HG02571 (cell line): ENCODE measurements at regions not wholly inside any gene's neighbourhood (a gene's known extent, or its start where the extent isn't known, plus 50 kb on each side); places are given as distances from the start of the nearest gene placed in this dataset.

Experiments used
- ATAC-seq: cut with Tn5 transposase; IDR thresholded peaks from one replicate; pipeline ENCODE4 v1.9.1; 2021; ENCODE audit warnings: mild to moderate bottlenecking, moderate library complexity; ENCODE audit not compliant: unreplicated experiment

DNA sequence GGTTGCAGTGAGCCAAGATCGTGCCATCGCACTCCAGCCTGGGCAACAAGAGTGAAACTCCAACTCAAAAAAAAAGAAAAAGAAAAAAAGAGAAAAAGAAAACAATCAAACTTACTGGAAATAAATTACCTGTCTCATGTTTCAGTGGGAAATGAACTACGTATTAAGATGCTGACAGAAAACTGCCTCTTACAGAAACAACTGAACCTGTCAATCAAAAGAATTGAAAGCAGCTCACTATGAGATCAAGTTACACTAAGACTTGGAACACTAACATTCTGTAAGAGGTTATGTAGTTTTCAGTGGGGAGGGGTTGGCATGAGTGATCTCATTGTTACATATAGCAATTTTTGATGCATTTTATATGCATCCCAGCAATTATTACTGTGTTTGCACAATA lies 64.4 kb upstream of the SPATA31E1 start:
- ATAC-seq: no peak

DNA sequence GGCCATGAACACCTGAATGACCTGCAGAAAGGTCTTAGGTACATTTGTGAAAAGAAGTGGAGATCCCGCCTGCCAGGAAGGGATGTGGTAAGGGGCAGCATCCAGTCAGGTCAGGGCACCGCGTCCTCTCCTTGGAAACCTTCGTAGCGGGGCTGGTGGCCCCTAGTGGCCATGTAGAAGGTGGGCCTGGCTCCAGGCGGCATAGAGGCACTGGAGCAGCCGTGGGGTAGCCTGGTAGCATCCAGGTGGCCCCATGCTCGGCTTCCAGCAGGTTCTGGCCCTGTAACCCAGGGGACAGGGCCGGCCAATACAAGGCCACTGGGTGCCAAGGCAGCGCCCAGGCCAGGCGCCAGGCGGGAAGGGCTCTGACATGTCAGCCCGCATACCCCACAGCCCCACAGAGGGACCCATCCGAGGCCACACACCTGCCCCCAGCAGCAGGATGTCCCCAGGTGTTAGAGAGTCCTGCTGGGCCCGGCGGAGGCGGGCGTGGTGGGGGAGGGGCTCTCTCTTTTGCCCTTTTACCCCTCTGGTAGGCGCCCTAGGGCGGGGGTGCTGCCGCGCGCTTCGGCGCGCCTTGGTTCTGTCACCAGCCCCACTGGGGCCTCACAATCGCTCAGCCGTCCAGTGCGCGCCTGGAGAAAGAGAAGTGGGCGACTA lies 58.3 kb upstream of the SPATA31E1 start:
- no peak for ATAC-seq

GRCh38 chr9:87824886-87825285 lies 57.8 kb upstream of the SPATA31E1 start:
- no peak for ATAC-seq

- ATAC-seq: no peak
Observed at GRCh38 chr9:87826331-87826730, 56.3 kb upstream of the SPATA31E1 start.

DNA sequence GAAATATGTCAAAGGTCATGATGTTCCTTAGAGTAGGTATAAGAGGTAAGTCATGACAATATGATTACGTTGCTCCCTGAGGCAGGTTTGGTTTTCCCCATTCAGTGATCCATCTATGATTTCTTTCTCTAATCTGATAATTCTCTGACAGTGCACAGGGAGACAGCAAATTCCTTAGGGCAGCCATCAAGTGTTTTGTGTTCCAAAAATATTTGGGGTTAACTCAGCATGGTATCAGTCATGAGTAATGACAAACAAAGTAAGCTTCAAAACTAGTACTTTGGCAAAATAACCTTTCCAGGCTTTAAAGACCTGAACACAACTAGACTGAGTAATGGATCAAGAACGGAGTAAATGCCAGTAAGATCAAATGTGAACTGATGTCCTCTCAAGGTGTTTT lies 55.3 kb upstream of the SPATA31E1 start:
- no peak for ATAC-seq

DNA sequence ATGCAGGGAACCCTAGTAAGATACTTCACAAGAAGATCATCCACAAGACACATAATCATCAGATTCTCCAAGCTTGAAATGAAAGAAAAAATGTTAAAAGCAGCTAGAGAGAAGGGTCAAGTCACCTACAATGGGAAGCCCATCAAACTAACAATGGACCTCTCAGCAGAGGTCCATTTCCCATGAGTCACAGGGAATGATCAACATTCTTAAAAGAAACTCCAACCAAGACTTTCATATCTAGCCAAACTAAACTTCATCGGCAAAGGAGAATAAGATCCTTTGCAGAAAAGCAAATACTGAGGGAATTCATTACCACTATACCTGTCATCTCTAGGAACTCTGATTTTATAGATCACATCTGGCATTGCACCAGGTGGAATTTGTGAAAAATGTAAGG lies 52.9 kb upstream of the SPATA31E1 start:
- no peak for ATAC-seq

- no peak for ATAC-seq
Observed at GRCh38 chr9:87830446-87830845, 52.2 kb upstream of the SPATA31E1 start.

DNA sequence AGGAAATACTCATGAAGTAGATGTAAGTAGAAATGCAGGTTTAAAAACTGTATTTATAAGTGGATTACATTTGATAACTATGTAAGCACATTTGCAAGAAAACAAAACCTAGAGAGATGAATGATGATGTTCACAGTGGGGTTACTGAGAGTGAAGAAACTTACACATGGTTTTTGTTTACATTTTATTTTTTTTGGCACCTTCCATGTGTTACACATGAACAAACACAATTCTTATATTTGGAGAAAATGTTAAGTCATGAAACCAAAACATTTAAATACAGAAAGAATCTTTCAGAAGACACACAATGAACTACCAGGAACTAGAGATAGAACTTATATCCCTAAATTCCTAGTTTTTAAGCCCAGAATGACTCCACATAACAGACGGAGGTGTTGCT lies 51.5 kb upstream of the SPATA31E1 start:
- no peak for ATAC-seq
